Right renal pelvis (tissue), 4 donors: ENCODE measurements at regions not wholly inside any gene's neighbourhood (a gene's known extent, or its start where the extent isn't known, plus 50 kb on each side); places are given as distances from the start of the nearest gene placed in this dataset.
"Not testable (repeated sequence)": the region's sequence is repeated elsewhere in the genome, so short reads cannot be mapped to it uniquely, and the experiment has no call there.

Source experiments
- DNase-seq, 4 donors: peaks; one replicate each; pipeline ENCODE4 v3.0.0-alpha.2; 2013; ENCODE audit warnings: low read depth in 4 of 4, low spot score in 3 of 4, missing footprints in 1 of 4

GRCh38 chr9:78383130-78383529 is 86.2 kb downstream of the PSAT1 start:
- no peak for DNase-seq

- no peak for DNase-seq
Observed at GRCh38 chr9:78386348-78386747, 89.4 kb downstream of the PSAT1 start.

- DNase-seq = no peak
Observed at GRCh38 chr9:78386773-78387172, 89.8 kb downstream of the PSAT1 start.

GRCh38 chr9:78393340-78393739 is 96.4 kb downstream of the PSAT1 start:
- no peak for DNase-seq

- DNase-seq = no peak
Observed at GRCh38 chr9:78393932-78394331, 97.0 kb downstream of the PSAT1 start.

GRCh38 chr9:78396087-78396486 is 99.2 kb downstream of the PSAT1 start:
- DNase-seq = no peak

- no peak for DNase-seq
Observed at GRCh38 chr9:78397045-78397444, 100.1 kb downstream of the PSAT1 start.

GRCh38 chr9:78397454-78397853 is 100.5 kb downstream of the PSAT1 start:
- DNase-seq = no peak

- no peak for DNase-seq
Observed at GRCh38 chr9:78399153-78399552, 102.2 kb downstream of the PSAT1 start.

- no peak for DNase-seq
Observed at GRCh38 chr9:78400496-78400895, 103.6 kb downstream of the PSAT1 start.

- DNase-seq = no peak
Observed at GRCh38 chr9:78405461-78405860, 108.5 kb downstream of the PSAT1 start.

- DNase-seq = no peak
Observed at GRCh38 chr9:78406146-78406545, 109.2 kb downstream of the PSAT1 start.

- no peak for DNase-seq
Observed at GRCh38 chr9:78406933-78407332, 110.0 kb downstream of the PSAT1 start.

GRCh38 chr9:78407636-78408312 is 110.8 kb downstream of the PSAT1 start:
- DNase-seq = no peak

GRCh38 chr9:78408388-78408787 is 111.5 kb downstream of the PSAT1 start:
- DNase-seq = no peak

- not testable (repeated sequence) for DNase-seq
Observed at GRCh38 chr9:78409928-78410510, 113.1 kb downstream of the PSAT1 start.

GRCh38 chr9:78422309-78422708 is 125.4 kb downstream of the PSAT1 start:
- no peak for DNase-seq

GRCh38 chr9:78424299-78424698 is 127.4 kb downstream of the PSAT1 start:
- no peak for DNase-seq

- no peak for DNase-seq
Observed at GRCh38 chr9:78428640-78429039, 131.7 kb downstream of the PSAT1 start.

GRCh38 chr9:78430387-78430786 is 133.5 kb downstream of the PSAT1 start:
- DNase-seq = no peak

- DNase-seq = not testable (repeated sequence)
Observed at GRCh38 chr9:78431039-78431438, 134.1 kb downstream of the PSAT1 start.

- no peak for DNase-seq
Observed at GRCh38 chr9:78436873-78437272, 139.9 kb downstream of the PSAT1 start.

- no peak for DNase-seq
Observed at GRCh38 chr9:78437296-78437695, 140.4 kb downstream of the PSAT1 start.
